WTC11 (cell line): ENCODE measurements at regions not wholly inside any gene's neighbourhood (a gene's known extent, or its start where the extent isn't known, plus 50 kb on each side); places are given as distances from the start of the nearest gene placed in this dataset.

Source experiments
- ATAC-seq: fragments of 200-7000 bp; cut with Tn5 transposase; 2 replicates; pipeline ENCODE4 v1.10.0; 2021; ENCODE audit warnings: mild to moderate bottlenecking, moderate library complexity
- CTCF ChIA-PET: fragments of 300-600 bp; sonication (Branson Sonifier 250); formaldehyde crosslinking; loops from one replicate; lab custom pipeline; 2021; ENCODE audit warnings: antibody characterized with exemption; lab: Charles Lee
- POLR2A ChIA-PET: fragments of 350-600 bp; sonication (Branson Sonifier 250); formaldehyde crosslinking; loops from one replicate; lab custom pipeline; 2021; ENCODE audit warnings: antibody characterized with exemption; lab: Charles Lee
- DNase-seq: peaks from one replicate; pipeline ENCODE4 v3.0.0; 2021; ENCODE audit warnings: low spot score
- H3K27ac Mint-ChIP-seq: 2 replicates; pipeline ENCODE4 v1.8.0; 2021; ENCODE audit warnings: mixed read lengths
- H3K27me3 Mint-ChIP-seq: 2 replicates; pipeline ENCODE4 v1.8.0; 2021; ENCODE audit warnings: low read depth, mild to moderate bottlenecking, moderate library complexity, mixed read lengths
- H3K36me3 Mint-ChIP-seq: 2 replicates; pipeline ENCODE4 v1.8.0; 2021; ENCODE audit warnings: mixed read lengths
- H3K4me1 Mint-ChIP-seq: 2 replicates; pipeline ENCODE4 v1.8.0; 2022; ENCODE audit warnings: mixed read lengths
- H3K4me3 Mint-ChIP-seq: 2 replicates; pipeline ENCODE4 v1.8.0; 2021; ENCODE audit warnings: mild to moderate bottlenecking, moderate library complexity, mixed read lengths
- H3K9me3 Mint-ChIP-seq: 2 replicates; pipeline ENCODE4 v1.8.0; 2021; ENCODE audit warnings: mixed read lengths
- CREB1 ChIP-seq: sonication (generic); formaldehyde crosslinking; IDR thresholded peaks from 2 replicates; pipeline ENCODE4 v1.8.0; 2023; ENCODE audit warnings: mild to moderate bottlenecking, missing genetic modification reagents
- GRHL2 ChIP-seq: fragments of 250-450 bp; sonication (Bioruptor Pico); IDR thresholded peaks from 2 replicates; pipeline ENCODE4 v1.8.0; 2022; ENCODE audit warnings: mild to moderate bottlenecking, moderate library complexity; ENCODE audit not compliant: insufficient replicate concordance, severe bottlenecking
- HMGA2 ChIP-seq: fragments of 250-450 bp; sonication (Bioruptor Pico); IDR thresholded peaks from 2 replicates; pipeline ENCODE4 v1.4.0; 2021; ENCODE audit warnings: mild to moderate bottlenecking, moderate library complexity
- MYBL2 ChIP-seq: sonication (generic); formaldehyde crosslinking; IDR thresholded peaks from 2 replicates; pipeline ENCODE4 v1.8.1; 2023; ENCODE audit warnings: mild to moderate bottlenecking, moderate library complexity, missing genetic modification reagents
- NFE2L1 ChIP-seq: sonication (generic); formaldehyde crosslinking; IDR thresholded peaks from 2 replicates; pipeline ENCODE4 v1.8.1; 2023; ENCODE audit warnings: missing genetic modification reagents
- NR2C2 ChIP-seq: sonication (generic); formaldehyde crosslinking; IDR thresholded peaks from 2 replicates; pipeline ENCODE4 v1.8.0; 2022; ENCODE audit warnings: mild to moderate bottlenecking, missing genetic modification reagents
- SMAD3 ChIP-seq: sonication (generic); formaldehyde crosslinking; IDR thresholded peaks from 2 replicates; pipeline ENCODE4 v1.8.0; 2022; ENCODE audit warnings: missing genetic modification reagents, mild to moderate bottlenecking, borderline replicate concordance
- SP1 ChIP-seq: sonication (generic); formaldehyde crosslinking; conservative IDR thresholded peaks from 2 replicates; pipeline ENCODE4 v1.8.1; 2022; ENCODE audit warnings: missing genetic modification reagents
- TEAD1 ChIP-seq: sonication (generic); formaldehyde crosslinking; IDR thresholded peaks from 2 replicates; pipeline ENCODE4 v1.8.0; 2022; ENCODE audit warnings: mild to moderate bottlenecking, missing genetic modification reagents
- TEAD4 ChIP-seq: sonication (generic); formaldehyde crosslinking; IDR thresholded peaks from 2 replicates; pipeline ENCODE4 v1.8.0; 2022; ENCODE audit warnings: mild to moderate bottlenecking, missing genetic modification reagents
- ZNF138 ChIP-seq: sonication (generic); formaldehyde crosslinking; conservative IDR thresholded peaks from 2 replicates; pipeline ENCODE4 v1.8.1; 2022; ENCODE audit warnings: mild to moderate bottlenecking, moderate library complexity, missing genetic modification reagents
- ZNF219 ChIP-seq: sonication (generic); formaldehyde crosslinking; IDR thresholded peaks from 2 replicates; pipeline ENCODE4 v1.8.0; 2023; ENCODE audit warnings: missing genetic modification reagents, mild to moderate bottlenecking, borderline replicate concordance
- ZNF317 ChIP-seq: sonication (generic); formaldehyde crosslinking; IDR thresholded peaks from 2 replicates; pipeline ENCODE4 v1.8.1; 2023; ENCODE audit warnings: low read depth, mild to moderate bottlenecking, moderate library complexity, missing genetic modification reagents, borderline replicate concordance
- TF ChIP-seq, protein P1 (sequence below): sonication (generic); formaldehyde crosslinking; conservative IDR thresholded peaks from 2 replicates; pipeline ENCODE4 v1.8.1; 2022; ENCODE audit warnings: mild to moderate bottlenecking, missing genetic modification reagents
- TF ChIP-seq, protein P2 (sequence below): sonication (generic); formaldehyde crosslinking; IDR thresholded peaks from 2 replicates; pipeline ENCODE4 v1.8.1; 2023; ENCODE audit warnings: mild to moderate bottlenecking, missing genetic modification reagents, moderate library complexity
- TF ChIP-seq, protein P3 (sequence below): sonication (generic); formaldehyde crosslinking; IDR thresholded peaks from 2 replicates; pipeline ENCODE4 v1.8.1; 2023; ENCODE audit warnings: mild to moderate bottlenecking, missing genetic modification reagents, borderline replicate concordance
- TF ChIP-seq, protein P4 (sequence below): sonication (generic); formaldehyde crosslinking; IDR thresholded peaks from 2 replicates; pipeline ENCODE4 v1.8.0; 2023; ENCODE audit warnings: mild to moderate bottlenecking, missing genetic modification reagents
- TF ChIP-seq, protein P5 (sequence below): sonication (generic); formaldehyde crosslinking; IDR thresholded peaks from 2 replicates; pipeline ENCODE4 v1.8.1; 2023; ENCODE audit warnings: mild to moderate bottlenecking, moderate library complexity, missing genetic modification reagents
- TF ChIP-seq, protein P6 (sequence below): fragments of 250-450 bp; sonication (Bioruptor Pico); IDR thresholded peaks from 2 replicates; pipeline ENCODE4 v2.1.2; 2022; ENCODE audit warnings: mild to moderate bottlenecking, moderate library complexity
- TF ChIP-seq, protein P7 (sequence below): sonication (generic); formaldehyde crosslinking; IDR thresholded peaks from 2 replicates; pipeline ENCODE4 v1.8.1; 2022; ENCODE audit warnings: mild to moderate bottlenecking, moderate library complexity, missing genetic modification reagents

DNA sequence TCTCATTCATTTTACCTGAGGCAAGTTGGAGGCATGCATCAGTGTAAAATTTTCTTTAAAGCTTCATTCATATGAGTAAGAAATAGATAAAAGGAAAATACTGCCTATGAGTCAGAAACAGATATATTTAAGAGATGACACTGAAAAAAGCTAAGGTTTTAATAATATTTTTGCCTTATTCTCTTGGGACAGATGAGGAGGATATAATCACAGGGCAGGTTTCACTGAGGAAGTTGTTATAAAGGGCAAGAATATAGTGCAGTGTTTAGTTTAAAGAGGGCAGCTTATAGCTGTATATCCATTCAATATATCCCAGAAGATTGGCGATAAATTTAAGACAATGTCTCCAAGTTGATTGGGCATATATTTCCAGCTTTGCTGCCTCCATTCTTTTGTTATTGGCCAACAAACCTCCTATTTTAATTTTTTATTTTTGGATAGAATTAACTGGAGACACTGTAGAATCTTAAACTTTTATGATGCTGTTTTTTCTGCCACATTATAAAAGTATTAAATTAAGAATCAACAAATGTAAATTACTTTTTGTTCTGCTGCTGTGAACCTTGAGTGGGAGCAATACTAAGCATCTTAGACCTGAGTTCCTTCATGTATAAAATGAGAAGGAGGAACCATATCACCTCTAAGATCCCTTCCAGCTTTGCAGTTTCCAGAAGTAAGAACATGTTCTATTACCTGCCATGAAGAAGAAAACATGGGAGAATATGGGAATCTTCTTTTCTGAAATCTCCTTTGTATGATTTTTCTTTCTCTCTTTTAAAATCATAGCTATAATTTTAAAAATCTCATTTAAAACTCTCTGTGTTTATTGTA is 171.6 kb downstream of the S1PR1 start (continued):
- TF ChIP-seq, protein P1, sequence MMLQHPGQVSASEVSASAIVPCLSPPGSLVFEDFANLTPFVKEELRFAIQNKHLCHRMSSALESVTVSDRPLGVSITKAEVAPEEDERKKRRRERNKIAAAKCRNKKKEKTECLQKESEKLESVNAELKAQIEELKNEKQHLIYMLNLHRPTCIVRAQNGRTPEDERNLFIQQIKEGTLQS (CRISPR knock-in tag): no peak
- TF ChIP-seq TEAD1 (CRISPR knock-in tag) (no peak), ZNF138 (CRISPR knock-in tag) (no peak)

DNA sequence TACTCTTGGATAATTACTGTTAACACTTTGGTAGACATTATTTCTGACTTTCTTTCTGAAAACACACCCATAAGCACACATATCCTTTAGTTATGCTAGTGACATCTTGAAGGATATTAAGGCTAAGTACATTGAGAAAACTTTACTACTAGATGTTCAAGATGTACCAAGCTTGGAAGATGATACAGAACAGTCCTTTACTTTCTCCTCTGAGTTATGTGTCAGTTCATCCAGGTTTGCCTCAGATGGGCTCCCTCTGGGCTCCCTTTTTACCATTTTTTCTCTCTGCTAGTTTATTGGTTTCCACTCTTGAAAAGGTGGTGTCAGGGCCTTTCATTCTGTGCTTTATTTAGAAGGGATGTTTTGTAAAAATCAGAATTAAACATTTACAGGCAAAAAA is 172.3 kb downstream of the S1PR1 start:
- CTCF ChIA-PET: no interaction called here

DNA sequence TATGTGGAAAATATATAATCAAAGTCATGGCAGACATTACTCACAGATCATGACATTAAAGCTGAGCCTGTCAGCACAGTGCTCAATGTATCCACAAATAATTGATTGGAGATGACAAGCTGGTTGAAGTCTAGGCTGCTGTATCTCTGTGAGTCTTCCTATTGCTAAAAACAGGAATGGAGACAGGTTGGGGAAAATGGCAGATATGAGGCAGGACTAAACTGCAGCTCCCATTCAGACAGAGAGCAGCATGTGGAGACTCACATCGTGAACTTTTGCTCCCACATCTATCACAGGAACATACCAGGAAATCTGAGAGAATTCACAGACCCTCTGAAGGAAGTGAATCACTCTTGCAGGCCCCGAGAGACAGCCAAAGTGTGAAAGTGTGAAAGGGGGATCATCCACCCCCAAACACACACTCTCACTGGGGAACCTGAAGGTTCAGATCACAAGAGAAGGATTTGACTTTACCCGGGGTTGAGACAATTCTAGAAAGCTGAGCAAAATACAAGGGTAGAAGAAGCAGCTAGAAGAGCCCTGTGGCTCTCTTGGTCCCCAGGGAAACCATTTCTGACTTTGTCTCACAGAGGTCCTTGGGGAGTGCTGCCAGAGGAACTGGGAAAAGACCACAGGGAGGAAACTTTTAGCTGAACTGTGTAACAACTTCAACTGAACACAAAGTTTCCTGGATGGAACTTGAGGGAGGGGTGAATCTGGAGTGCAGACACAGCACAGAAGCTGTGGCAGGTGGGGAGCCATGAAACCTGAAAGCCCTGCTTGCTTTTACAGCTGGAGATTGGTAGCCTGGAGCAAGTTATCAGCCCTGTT is 173.4 kb downstream of the S1PR1 start:
- ATAC-seq (no peak), DNase-seq (no peak)
- CTCF ChIA-PET: interaction anchor here (0.8 to 1.3 kb wide), 2 partner anchors 52 to 101 kb away, joined by 3 read pairs; no protein-coding TSS in a partner anchor
- Mint-ChIP-seq H3K4me3 (no peak overlapping the region), H3K36me3 (no peaks in the 10 kb centered on the region), H3K27me3 (no peaks in the 10 kb centered on the region; the same call in 1 of the 2 replicates), H3K9me3 (no peaks in the 10 kb centered on the region), H3K27ac (no peak overlapping the region), H3K4me1 (peaks cover 9% of the 10 kb centered on the region)
- POLR2A ChIA-PET: no interaction called here
- TF ChIP-seq NFE2L1 (CRISPR knock-in tag): no peak
- TF ChIP-seq GRHL2 (CRISPR knock-in tag): no peak
- TF ChIP-seq, protein P2, sequence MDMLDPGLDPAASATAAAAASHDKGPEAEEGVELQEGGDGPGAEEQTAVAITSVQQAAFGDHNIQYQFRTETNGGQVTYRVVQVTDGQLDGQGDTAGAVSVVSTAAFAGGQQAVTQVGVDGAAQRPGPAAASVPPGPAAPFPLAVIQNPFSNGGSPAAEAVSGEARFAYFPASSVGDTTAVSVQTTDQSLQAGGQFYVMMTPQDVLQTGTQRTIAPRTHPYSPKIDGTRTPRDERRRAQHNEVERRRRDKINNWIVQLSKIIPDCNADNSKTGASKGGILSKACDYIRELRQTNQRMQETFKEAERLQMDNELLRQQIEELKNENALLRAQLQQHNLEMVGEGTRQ (CRISPR knock-in tag): no peak
- TF ChIP-seq, protein P3, sequence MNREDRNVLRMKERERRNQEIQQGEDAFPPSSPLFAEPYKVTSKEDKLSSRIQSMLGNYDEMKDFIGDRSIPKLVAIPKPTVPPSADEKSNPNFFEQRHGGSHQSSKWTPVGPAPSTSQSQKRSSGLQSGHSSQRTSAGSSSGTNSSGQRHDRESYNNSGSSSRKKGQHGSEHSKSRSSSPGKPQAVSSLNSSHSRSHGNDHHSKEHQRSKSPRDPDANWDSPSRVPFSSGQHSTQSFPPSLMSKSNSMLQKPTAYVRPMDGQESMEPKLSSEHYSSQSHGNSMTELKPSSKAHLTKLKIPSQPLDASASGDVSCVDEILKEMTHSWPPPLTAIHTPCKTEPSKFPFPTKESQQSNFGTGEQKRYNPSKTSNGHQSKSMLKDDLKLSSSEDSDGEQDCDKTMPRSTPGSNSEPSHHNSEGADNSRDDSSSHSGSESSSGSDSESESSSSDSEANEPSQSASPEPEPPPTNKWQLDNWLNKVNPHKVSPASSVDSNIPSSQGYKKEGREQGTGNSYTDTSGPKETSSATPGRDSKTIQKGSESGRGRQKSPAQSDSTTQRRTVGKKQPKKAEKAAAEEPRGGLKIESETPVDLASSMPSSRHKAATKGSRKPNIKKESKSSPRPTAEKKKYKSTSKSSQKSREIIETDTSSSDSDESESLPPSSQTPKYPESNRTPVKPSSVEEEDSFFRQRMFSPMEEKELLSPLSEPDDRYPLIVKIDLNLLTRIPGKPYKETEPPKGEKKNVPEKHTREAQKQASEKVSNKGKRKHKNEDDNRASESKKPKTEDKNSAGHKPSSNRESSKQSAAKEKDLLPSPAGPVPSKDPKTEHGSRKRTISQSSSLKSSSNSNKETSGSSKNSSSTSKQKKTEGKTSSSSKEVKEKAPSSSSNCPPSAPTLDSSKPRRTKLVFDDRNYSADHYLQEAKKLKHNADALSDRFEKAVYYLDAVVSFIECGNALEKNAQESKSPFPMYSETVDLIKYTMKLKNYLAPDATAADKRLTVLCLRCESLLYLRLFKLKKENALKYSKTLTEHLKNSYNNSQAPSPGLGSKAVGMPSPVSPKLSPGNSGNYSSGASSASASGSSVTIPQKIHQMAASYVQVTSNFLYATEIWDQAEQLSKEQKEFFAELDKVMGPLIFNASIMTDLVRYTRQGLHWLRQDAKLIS (CRISPR knock-in tag): no peak
- TF ChIP-seq, protein P4, sequence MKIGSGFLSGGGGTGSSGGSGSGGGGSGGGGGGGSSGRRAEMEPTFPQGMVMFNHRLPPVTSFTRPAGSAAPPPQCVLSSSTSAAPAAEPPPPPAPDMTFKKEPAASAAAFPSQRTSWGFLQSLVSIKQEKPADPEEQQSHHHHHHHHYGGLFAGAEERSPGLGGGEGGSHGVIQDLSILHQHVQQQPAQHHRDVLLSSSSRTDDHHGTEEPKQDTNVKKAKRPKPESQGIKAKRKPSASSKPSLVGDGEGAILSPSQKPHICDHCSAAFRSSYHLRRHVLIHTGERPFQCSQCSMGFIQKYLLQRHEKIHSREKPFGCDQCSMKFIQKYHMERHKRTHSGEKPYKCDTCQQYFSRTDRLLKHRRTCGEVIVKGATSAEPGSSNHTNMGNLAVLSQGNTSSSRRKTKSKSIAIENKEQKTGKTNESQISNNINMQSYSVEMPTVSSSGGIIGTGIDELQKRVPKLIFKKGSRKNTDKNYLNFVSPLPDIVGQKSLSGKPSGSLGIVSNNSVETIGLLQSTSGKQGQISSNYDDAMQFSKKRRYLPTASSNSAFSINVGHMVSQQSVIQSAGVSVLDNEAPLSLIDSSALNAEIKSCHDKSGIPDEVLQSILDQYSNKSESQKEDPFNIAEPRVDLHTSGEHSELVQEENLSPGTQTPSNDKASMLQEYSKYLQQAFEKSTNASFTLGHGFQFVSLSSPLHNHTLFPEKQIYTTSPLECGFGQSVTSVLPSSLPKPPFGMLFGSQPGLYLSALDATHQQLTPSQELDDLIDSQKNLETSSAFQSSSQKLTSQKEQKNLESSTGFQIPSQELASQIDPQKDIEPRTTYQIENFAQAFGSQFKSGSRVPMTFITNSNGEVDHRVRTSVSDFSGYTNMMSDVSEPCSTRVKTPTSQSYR (CRISPR knock-in tag): no peak
- no peak for TF ChIP-seq SP1 (CRISPR knock-in tag)
- no peak for TF ChIP-seq MYBL2
- TF ChIP-seq, protein P5, sequence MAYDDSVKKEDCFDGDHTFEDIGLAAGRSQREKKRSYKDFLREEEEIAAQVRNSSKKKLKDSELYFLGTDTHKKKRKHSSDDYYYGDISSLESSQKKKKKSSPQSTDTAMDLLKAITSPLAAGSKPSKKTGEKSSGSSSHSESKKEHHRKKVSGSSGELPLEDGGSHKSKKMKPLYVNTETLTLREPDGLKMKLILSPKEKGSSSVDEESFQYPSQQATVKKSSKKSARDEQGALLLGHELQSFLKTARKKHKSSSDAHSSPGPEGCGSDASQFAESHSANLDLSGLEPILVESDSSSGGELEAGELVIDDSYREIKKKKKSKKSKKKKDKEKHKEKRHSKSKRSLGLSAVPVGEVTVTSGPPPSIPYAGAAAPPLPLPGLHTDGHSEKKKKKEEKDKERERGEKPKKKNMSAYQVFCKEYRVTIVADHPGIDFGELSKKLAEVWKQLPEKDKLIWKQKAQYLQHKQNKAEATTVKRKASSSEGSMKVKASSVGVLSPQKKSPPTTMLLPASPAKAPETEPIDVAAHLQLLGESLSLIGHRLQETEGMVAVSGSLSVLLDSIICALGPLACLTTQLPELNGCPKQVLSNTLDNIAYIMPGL: no peak
- no peak for TF ChIP-seq ZNF219 (CRISPR knock-in tag)
- TF ChIP-seq, protein P6, sequence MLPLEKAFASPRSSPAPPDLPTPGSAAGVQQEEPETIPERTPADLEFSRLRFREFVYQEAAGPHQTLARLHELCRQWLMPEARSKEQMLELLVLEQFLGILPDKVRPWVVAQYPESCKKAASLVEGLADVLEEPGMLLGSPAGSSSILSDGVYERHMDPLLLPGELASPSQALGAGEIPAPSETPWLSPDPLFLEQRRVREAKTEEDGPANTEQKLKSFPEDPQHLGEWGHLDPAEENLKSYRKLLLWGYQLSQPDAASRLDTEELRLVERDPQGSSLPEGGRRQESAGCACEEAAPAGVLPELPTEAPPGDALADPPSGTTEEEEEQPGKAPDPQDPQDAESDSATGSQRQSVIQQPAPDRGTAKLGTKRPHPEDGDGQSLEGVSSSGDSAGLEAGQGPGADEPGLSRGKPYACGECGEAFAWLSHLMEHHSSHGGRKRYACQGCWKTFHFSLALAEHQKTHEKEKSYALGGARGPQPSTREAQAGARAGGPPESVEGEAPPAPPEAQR (CRISPR knock-in tag): no peak
- TF ChIP-seq HMGA2: no peak
- TF ChIP-seq NR2C2 (CRISPR knock-in tag): no peak
- no peak for TF ChIP-seq CREB1 (CRISPR knock-in tag)
- TF ChIP-seq SMAD3 (CRISPR knock-in tag): no peak

More for the DNA sequence above, 172.3 kb downstream of the S1PR1 start:
- Mint-ChIP-seq H3K27ac (no peak overlapping the region), H3K27me3 (no peaks in the 10 kb centered on the region; the same call in 1 of the 2 replicates), H3K4me1 (peaks cover 9% of the 10 kb centered on the region), H3K9me3 (no peaks in the 10 kb centered on the region), H3K4me3 (no peak overlapping the region), H3K36me3 (no peaks in the 10 kb centered on the region)
- TF ChIP-seq TEAD4 (CRISPR knock-in tag): no peak
- TF ChIP-seq ZNF317: no peak
- TF ChIP-seq, protein P7, sequence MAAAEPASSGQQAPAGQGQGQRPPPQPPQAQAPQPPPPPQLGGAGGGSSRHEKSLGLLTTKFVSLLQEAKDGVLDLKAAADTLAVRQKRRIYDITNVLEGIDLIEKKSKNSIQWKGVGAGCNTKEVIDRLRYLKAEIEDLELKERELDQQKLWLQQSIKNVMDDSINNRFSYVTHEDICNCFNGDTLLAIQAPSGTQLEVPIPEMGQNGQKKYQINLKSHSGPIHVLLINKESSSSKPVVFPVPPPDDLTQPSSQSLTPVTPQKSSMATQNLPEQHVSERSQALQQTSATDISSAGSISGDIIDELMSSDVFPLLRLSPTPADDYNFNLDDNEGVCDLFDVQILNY (CRISPR knock-in tag): no peak
- POLR2A ChIA-PET: no interaction called here
- DNase-seq (no peak), ATAC-seq (no peak)
